GM12872 (cell line): ENCODE measurements at regions not wholly inside any gene's neighbourhood (a gene's known extent, or its start where the extent isn't known, plus 50 kb on each side); places are given as distances from the start of the nearest gene placed in this dataset.

Experiments
- CTCF ChIP-seq: IDR thresholded peaks from 3 replicates; pipeline ENCODE4 v1.5.1; 2011; ENCODE audit warnings: low read depth, mild to moderate bottlenecking, low read length, moderate library complexity; ENCODE audit not compliant: insufficient read depth

GRCh38 chr10:33412241-33412640, 77.8 kb upstream of the NRP1 start:
- TF ChIP-seq CTCF, result no peak

GRCh38 chr10:33410860-33411234, 76.4 kb upstream of the NRP1 start:
- no peak for TF ChIP-seq CTCF

GRCh38 chr10:33410096-33410859, 75.8 kb upstream of the NRP1 start:
- no peak for TF ChIP-seq CTCF

- TF ChIP-seq CTCF, result no peak
Observed at GRCh38 chr10:33406596-33406995, 72.1 kb upstream of the NRP1 start.

- TF ChIP-seq CTCF, result no peak
Observed at GRCh38 chr10:33402220-33403073, 68.0 kb upstream of the NRP1 start.

GRCh38 chr10:33401300-33401699, 66.8 kb upstream of the NRP1 start:
- TF ChIP-seq CTCF, result no peak

- no peak for TF ChIP-seq CTCF
Observed at GRCh38 chr10:33398796-33399195, 64.3 kb upstream of the NRP1 start.
